Fibroblast of skin of left quadriceps (primary cell): ENCODE measurements at regions not wholly inside any gene's neighbourhood (a gene's known extent, or its start where the extent isn't known, plus 50 kb on each side); places are given as distances from the start of the nearest gene placed in this dataset.
A peak's percentile ranks its signal among the peaks of the same experiment; 100 is the strongest.

ENCODE experiments used
- DNase-seq, 2 experiments: peaks; one replicate each; pipeline ENCODE4 v3.0.0-alpha.2; 2013; ENCODE audit warnings: low read depth in 2 of 2

- DNase-seq, result no peak
Observed at GRCh38 chr10:44814929-44815328, 96.2 kb upstream of the TMEM72 start.

GRCh38 chr10:44818041-44818649, 93.0 kb upstream of the TMEM72 start:
- DNase-seq, result no peak

- DNase-seq, result no peak
Observed at GRCh38 chr10:44818701-44819127, 92.4 kb upstream of the TMEM72 start.

- no peak for DNase-seq
Observed at GRCh38 chr10:44820094-44820493, 91.0 kb upstream of the TMEM72 start.

- no peak for DNase-seq
Observed at GRCh38 chr10:44821290-44821689, 89.8 kb upstream of the TMEM72 start.

- no peak for DNase-seq
Observed at GRCh38 chr10:44822349-44822748, 88.8 kb upstream of the TMEM72 start.

- DNase-seq, result no peak
Observed at GRCh38 chr10:44822966-44823365, 88.2 kb upstream of the TMEM72 start.

- DNase-seq, result no peak
Observed at GRCh38 chr10:44824607-44825006, 86.5 kb upstream of the TMEM72 start.

- DNase-seq, result no peak
Observed at GRCh38 chr10:44827431-44828006, 83.6 kb upstream of the TMEM72 start.

- DNase-seq, result no peak
Observed at GRCh38 chr10:44828508-44829142, 82.5 kb upstream of the TMEM72 start.

GRCh38 chr10:44829426-44829825, 81.7 kb upstream of the TMEM72 start:
- no peak for DNase-seq

- peak; percentile 40 to 42 for DNase-seq
Observed at GRCh38 chr10:44830022-44830421, 81.1 kb upstream of the TMEM72 start.

- DNase-seq, result no peak
Observed at GRCh38 chr10:44831581-44831980, 79.6 kb upstream of the TMEM72 start.

GRCh38 chr10:44832595-44833390, 78.3 kb upstream of the TMEM72 start:
- peak; percentile 60 to 63 for DNase-seq

- no peak for DNase-seq
Observed at GRCh38 chr10:44834131-44834530, 77.0 kb upstream of the TMEM72 start.

- DNase-seq, result no peak
Observed at GRCh38 chr10:44835300-44835699, 75.8 kb upstream of the TMEM72 start.

- no peak for DNase-seq
Observed at GRCh38 chr10:44843484-44843883, 67.7 kb upstream of the TMEM72 start.

- DNase-seq, result no peak
Observed at GRCh38 chr10:44845361-44846175, 65.6 kb upstream of the TMEM72 start.

- DNase-seq, result no peak
Observed at GRCh38 chr10:44847110-44847509, 64.0 kb upstream of the TMEM72 start.

GRCh38 chr10:44848211-44848610, 62.9 kb upstream of the TMEM72 start:
- DNase-seq, result no peak

GRCh38 chr10:44849936-44850335, 61.2 kb upstream of the TMEM72 start:
- no peak for DNase-seq
